ENCODE measurements at regions not wholly inside any gene's neighbourhood (a gene's known extent, or its start where the extent isn't known, plus 50 kb on each side); places are given as distances from the start of the nearest gene placed in this dataset.

- Mint-ChIP-seq H3K4me1 (peaks cover 21% of the 10 kb centered on the region), H3K9me3 (peaks cover 2% of the 10 kb centered on the region), H3K27me3 (ENCODE audit: low read depth) (peaks cover 7% of the 10 kb centered on the region), H3K36me3 (ENCODE audit: low read depth) (no peaks in the 10 kb centered on the region), H3K27ac (ENCODE audit: unreplicated experiment) (no peak overlapping the region), H3K4me3 (no peak overlapping the region)
- DNase-seq (ENCODE audit: low read depth, low spot score): no peak
- TF ChIP-seq CTCF (conservative IDR thresholded peaks at IDR 0.05): no peak
Measured at GRCh38 chr2:153235516-153235915, 243.0 kb downstream of the RPRM start.

- no peak for DNase-seq (ENCODE audit: low read depth, low spot score)
- no peak for TF ChIP-seq CTCF (conservative IDR thresholded peaks at IDR 0.05)
- H3K27me3 Mint-ChIP-seq (ENCODE audit: low read depth): peaks cover 9% of the 10 kb centered on the region
- H3K9me3 Mint-ChIP-seq: peaks cover 2% of the 10 kb centered on the region
- no peak overlapping the region for H3K27ac Mint-ChIP-seq (ENCODE audit: unreplicated experiment)
- no peaks in the 10 kb centered on the region for H3K36me3 Mint-ChIP-seq (ENCODE audit: low read depth)
- no peak overlapping the region for H3K4me3 Mint-ChIP-seq
- peaks cover 25% of the 10 kb centered on the region for H3K4me1 Mint-ChIP-seq
Measured at GRCh38 chr2:153232464-153232863, 246.1 kb downstream of the RPRM start.

GRCh38 chr2:153230977-153231376 lies 247.6 kb downstream of the RPRM start:
- peaks cover 9% of the 10 kb centered on the region for H3K9me3 Mint-ChIP-seq
- H3K27me3 Mint-ChIP-seq (ENCODE audit: low read depth): peaks cover 11% of the 10 kb centered on the region
- no peak overlapping the region for H3K4me3 Mint-ChIP-seq
- TF ChIP-seq CTCF (conservative IDR thresholded peaks at IDR 0.05): no peak
- H3K4me1 Mint-ChIP-seq: peaks cover 25% of the 10 kb centered on the region
- no peaks in the 10 kb centered on the region for H3K36me3 Mint-ChIP-seq (ENCODE audit: low read depth)
- H3K27ac Mint-ChIP-seq (ENCODE audit: unreplicated experiment): no peak overlapping the region
- DNase-seq (ENCODE audit: low read depth, low spot score): no peak

- Mint-ChIP-seq H3K4me3 (no peak overlapping the region), H3K9me3 (peaks cover 9% of the 10 kb centered on the region), H3K4me1 (peaks cover 25% of the 10 kb centered on the region), H3K36me3 (ENCODE audit: low read depth) (no peaks in the 10 kb centered on the region), H3K27me3 (ENCODE audit: low read depth) (peaks cover 11% of the 10 kb centered on the region), H3K27ac (ENCODE audit: unreplicated experiment) (no peak overlapping the region)
- DNase-seq (ENCODE audit: low read depth, low spot score): no peak
- TF ChIP-seq CTCF (conservative IDR thresholded peaks at IDR 0.05): no peak
Measured at GRCh38 chr2:153228904-153229303, 249.7 kb downstream of the RPRM start.

- Mint-ChIP-seq H3K4me1 (peaks cover 25% of the 10 kb centered on the region), H3K4me3 (no peak overlapping the region), H3K9me3 (peaks cover 10% of the 10 kb centered on the region), H3K36me3 (ENCODE audit: low read depth) (no peaks in the 10 kb centered on the region), H3K27me3 (ENCODE audit: low read depth) (peaks cover 11% of the 10 kb centered on the region), H3K27ac (ENCODE audit: unreplicated experiment) (no peak overlapping the region)
- TF ChIP-seq CTCF (conservative IDR thresholded peaks at IDR 0.05): no peak
- DNase-seq (ENCODE audit: low read depth, low spot score): no peak
Measured at GRCh38 chr2:153227981-153228380, 250.6 kb downstream of the RPRM start.

All from neural crest cell (in vitro differentiated cells).